Right kidney (tissue), 1 donor: ENCODE measurements at regions not wholly inside any gene's neighbourhood (a gene's known extent, or its start where the extent isn't known, plus 50 kb on each side); places are given as distances from the start of the nearest gene placed in this dataset.
"Not testable (repeated sequence)": the region's sequence is repeated elsewhere in the genome, so short reads cannot be mapped to it uniquely, and the experiment has no call there.

Source experiments
- DNase-seq: peaks from one replicate; pipeline ENCODE4 v3.0.0-alpha.2; 2016

DNA sequence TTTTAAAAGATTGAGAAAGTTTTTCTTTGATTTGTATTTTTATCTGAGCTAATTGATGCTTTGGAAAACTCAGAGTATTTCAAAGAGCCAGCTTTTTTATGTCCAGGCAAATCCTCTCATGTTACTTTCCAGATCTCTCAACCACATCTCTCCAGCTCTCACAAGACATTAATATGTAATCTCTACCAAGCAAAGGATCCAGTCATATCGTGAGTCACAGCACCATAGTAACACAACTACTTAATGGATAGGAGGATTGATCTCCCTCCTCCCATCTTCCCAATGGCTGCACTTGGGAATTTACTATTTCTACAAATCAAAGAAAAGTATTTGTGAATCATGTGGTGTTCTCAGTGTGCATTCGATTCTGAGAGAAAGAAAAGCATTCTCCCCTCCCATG lies 63.3 kb downstream of the POU4F1 start:
- DNase-seq = no peak

DNA sequence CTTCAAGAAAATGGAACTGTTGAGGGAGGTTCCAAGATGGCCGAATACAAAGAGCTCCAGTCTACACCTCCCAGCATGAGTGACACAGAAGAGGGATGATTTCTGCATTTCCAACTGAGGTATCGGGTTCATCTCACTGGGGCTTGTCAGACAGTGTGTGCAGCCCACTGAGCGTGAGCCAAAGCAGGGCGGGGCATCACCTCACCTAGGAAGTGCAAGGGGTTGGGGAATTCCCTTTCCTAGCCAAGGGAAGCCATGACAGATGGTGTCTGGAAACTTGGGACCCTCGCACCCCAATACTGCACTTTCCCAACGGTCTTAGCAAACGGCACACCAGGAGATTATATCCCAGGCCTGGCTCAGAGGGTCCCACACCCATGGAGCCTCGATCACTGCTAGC lies 77.3 kb downstream of the POU4F1 start:
- not testable (repeated sequence) for DNase-seq

DNA sequence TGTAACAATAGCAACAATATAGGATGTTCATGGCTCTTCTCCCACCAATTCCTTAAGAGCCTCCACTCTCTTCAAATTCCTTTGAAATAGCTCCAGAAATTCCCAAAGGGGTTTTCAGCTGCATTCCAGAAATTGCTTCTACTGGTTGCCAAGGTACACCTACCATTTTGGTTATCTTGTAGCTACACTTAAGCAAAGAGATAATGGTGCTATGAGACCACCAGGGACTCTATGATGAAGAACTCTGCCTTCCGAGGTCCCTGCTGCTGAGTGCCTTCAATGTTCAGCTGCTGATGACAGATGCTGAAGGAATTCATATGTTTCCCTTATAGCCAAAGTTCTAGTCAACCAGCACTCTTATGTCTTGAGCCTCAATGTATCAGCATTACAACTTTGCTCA lies 78.4 kb downstream of the POU4F1 start:
- no peak for DNase-seq

DNA sequence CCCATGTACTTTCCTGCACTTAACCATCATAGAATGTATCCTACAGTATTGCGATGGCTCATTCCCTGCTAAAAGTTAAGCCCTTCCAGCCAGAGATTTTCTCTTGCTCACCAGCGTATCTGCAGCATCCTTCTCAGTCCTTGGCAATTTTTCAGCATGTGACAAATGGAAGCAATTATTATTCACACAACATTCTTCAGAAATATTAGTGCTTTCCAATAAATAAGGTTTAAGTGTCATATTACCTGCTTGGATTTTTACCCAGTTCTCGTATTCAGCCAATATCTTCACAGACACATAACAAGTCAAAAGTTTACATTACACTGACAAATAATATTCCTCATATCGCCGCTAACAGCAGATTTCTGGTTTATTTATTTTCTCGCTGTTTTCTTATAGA lies 82.3 kb downstream of the POU4F1 start:
- DNase-seq = no peak

DNA sequence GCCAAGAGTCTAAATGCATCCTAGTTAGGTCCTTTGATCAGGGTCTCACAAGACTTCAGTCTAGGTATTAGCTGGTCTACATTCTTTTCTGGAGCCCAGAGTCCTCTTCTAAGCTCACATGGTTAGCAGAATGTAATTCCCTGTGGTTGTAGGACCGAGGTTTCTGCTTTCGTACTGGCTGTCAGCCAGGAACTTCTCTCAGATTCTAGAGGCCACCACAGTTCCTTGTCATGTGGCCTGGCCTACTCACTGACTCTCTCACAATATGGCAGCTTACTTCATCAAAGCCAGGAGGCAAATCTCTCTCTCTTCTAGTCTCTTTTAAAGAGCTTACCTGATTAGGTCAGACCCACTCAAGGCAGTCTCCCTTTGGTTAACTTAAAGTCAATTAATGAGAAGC lies 82.9 kb downstream of the POU4F1 start:
- no peak for DNase-seq

DNA sequence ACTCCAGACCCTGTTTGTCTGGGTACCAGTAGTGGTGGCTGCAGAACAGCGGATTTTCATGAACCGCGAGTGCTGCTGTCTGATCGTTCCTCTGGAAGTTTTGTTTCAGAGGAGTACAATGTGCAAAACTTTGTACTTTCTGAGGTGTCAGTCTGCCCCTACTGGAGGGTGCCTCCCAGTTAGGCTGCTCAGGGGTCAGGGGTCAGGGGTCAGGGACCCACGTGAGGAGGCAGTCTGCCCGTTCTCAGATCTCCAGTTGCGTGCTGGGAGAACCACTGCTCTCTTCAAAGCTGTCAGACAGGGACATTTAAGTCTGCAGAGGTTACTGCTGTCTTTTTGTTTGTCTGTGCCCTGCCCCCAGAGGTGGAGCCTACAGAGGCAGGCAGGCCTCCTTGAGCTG lies 84.9 kb downstream of the POU4F1 start:
- not testable (repeated sequence) for DNase-seq

DNA sequence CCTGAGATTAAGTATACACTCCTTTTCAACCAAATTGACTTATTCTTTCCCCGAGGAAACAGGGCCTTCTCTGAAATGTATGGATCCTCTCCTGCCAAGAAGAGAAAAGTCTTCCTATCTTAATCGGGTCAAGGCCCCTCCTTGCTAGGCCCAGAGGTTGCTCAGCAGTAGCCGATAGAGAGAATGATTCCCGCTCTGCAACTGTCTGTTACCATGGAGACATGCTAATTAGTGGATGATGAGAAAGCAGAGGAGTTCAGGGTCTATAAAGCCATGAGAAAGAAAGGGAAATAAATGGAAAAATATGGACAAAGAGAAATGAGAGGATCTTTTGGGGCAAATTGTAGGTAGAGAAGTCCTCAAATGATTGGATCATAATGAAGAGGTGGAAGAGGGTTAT lies 103.5 kb downstream of the POU4F1 start:
- DNase-seq = no peak

DNA sequence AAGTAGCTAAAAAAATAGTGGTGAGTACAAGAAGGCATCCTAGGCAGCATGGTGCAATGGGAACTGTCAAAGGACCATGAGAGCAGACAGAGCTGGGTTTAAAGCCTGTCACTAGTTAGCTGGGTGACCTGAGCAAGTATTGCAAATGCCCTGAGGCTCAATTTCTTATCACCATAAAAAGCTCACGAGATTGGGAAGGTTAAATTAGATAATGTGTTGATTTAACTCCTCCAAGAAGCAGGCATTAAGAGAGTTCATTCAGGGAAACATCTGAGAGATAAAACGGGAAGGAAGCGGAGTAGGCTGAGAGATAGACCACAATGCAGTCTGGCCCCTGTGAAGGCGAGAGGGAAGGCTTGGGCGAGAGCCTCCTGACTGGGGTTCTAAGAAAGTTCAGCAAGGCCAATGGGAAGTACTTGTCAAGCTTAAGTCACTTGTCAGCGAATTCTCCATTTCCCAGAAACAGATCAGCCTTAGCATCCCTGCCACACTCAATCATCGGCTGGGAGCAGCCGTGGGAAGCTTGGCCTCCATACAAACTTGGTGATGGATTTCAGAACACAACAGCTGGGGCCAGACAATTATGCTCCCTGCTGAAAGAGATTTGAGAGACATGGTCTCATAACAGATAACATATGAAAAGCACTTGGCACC lies 105.5 kb downstream of the POU4F1 start:
- no peak for DNase-seq

DNA sequence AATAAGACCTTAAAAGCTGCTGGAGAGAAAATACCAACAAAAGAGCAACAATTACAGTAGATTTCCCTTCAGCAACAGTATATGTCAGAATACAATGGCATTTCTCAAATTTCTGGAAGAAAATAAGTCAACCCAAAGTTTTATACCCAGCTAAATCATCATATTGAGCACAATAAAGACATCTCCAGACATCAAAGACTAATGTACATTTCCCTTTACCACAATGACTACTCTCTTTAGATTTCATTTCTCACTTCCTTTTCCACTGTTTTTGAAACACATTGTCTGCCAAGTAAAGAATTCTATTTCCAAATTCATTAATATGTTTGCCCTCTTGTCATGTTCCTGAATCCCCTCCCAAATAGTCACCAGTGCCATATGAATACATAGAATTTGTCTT lies 111.4 kb downstream of the POU4F1 start:
- DNase-seq = no peak

DNA sequence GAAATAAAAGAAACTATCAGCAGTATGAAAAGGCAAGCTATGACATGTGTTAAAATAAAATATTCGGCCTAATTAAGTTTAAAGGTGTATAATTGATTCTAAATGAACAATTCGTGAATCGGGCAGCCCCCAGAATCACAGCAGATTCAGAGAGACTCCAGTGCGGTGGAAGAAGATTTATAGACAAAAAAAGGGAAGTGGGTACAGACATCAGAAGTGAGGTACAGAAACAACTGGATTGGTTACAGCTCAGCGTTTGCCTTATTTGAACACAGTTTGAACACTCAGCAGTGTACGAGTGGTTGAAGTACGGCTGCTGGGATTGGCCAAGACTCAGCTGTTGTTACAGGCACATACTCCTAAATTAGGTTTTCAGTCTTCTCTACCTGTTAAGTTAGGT lies 113.1 kb downstream of the POU4F1 start:
- DNase-seq = not testable (repeated sequence)

DNA sequence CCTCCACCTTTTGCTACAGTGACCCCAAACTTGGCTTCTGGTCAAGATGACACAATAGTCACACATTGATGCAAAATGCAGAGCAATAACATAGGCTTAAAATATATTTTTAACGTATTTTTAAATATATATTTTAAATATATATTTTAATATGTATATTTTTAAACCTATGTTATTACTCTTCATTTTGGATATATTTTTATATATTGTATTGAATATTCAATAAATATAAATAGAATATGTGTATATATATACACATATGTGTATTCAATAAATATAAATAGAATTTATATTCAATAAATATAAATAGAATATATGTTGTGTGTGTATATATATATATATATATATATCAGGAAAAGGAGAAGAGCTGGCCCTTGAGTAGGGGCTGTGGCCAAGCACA lies 115.6 kb downstream of the POU4F1 start:
- DNase-seq = no peak

DNA sequence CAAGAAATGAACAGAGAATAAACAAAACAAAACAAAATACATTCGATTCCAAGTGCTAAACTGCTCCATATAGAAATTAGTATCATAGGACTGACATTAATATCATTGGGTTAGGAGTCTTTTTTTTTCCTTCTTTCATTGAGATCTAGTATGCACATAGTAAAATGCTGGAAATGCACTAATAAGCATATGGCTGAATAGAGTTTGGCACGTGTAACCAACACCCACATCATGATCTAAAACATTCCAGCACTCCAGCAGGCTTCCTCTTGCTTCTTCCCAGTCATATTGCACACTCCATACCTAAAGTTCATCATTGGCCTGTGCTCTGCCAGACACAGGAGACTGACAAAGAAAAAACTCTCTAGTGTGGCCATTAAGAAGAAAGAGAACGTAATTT lies 117.5 kb downstream of the POU4F1 start:
- no peak for DNase-seq

DNA sequence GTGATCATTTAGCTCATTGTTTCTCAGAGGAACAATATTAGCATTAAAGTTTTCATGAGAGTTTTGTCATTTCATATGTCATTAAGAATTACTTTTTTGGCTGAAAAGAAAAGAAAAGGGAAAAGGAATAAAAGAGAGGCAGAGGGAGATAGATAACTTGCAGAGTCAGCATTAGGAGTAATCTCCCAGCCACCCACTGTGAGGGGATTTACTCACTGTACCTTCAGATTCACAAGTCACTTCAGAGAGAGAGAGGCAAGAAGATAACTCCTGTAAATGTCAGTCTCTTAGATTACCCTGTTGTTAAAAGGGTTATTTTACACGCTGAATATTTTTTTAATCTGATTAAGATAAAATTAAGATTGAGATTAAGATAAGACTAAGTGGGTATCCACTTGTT lies 125.2 kb downstream of the POU4F1 start:
- DNase-seq = no peak

DNA sequence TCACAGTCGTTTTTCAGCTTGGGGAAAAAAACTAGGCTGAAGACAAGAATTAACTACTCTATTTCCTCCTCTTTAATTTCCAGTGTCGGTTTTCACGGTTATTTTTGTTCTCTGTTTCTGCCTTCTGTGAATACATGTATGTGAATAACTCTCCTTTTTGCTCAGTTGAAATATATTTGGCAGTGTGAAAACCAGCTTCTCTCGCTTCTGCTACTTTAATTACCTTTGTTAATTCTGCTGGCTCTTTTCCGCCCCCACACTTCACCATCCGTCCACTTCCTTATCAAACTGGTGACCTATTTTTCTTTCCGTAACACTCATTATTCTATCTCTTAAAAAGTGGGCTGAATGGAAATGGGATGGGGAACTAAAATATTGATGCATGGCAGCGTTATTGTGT lies 126.4 kb downstream of the POU4F1 start:
- no peak for DNase-seq

DNA sequence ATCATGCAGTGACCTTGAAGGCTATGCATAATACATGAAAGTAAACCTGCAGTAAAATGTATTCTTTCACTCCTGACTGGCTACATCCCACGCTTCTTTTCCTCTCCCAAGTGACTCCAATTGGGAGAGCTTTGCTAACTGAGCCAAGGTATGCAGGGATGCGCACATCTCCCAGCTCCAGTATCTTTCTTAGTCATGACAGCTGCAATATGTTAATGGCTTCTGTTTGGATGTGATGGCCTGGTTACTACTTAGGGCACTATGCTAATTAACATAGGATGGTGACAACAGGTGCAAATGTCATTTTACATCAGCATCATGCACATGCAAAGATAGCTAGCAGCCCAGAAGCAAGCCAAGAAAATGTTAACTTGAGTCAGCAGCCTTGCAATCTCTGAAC lies 134.7 kb downstream of the POU4F1 start:
- DNase-seq = no peak

DNA sequence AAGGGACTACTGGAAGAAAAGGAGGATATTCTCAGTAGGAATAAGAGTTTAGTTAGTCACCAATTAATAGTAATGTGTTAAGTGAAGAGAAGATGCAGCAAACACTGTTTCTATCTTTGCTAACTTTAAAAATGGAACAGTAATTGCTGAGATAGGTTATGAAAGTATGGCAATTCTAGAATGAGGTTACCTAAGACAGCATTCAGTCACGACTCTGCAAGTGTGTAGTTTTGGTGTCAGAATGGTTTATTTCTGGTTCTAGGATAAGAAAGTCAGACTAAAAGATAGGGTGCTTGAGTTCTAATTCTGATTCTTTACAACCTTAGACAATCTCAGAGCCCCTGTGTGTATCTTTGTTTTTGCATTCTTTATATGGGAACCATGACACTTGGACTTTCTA lies 138.1 kb downstream of the POU4F1 start:
- no peak for DNase-seq

DNA sequence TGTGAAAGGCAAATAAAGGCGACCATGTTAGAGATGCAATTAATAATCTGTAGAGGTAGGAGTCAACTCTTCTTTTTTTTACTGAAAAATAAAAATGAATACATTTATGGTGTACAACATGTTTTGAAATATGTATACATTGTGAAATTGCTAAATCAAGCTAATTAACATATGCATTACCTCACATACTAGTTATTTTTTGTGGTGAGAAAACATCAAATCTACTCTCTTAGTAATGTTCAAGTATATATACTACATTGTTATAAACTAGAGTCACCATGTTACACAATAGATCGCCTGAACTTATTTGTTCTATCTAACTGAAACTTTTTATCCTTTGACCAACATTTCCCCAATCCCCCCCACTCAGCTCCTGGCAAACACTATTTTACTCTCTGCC lies 143.2 kb downstream of the POU4F1 start:
- no peak for DNase-seq

DNA sequence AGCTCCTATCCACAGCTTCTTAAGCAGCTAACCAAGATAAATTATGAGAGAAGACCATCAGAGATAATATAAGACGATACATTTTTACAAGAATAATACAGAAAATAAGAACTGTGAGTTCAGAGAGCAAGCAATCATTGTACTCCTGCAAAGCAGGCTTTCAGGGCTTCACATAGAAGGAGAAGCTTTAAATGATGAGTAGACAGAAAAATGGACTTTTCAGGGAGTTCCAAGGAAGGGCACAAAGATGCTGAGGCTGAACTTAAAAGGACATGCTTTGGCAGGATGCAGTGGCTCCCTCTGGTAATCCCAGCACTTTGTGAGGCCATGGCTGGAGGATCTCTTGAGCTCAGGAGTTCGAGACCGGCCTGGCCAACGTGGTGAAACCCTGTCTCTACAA lies 159.5 kb downstream of the POU4F1 start:
- DNase-seq = no peak

DNA sequence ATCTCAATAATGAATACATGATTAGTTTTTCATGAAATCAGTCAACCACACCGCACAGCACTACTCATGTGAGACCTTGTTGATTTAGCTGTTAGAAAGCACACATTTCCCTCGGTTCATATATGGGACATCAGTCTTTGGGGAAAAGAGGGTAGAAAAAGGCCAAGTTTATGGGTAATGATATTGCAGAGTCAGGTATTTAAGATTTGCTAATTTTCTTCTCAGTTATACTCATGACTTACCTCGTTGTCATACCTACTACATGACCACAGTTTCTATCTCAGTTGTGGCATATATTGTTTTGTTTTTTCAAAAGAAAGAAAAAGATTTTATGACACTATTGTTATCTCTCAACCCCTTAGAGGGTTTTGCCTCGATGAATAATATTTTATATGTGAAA lies 165.6 kb downstream of the POU4F1 start:
- no peak for DNase-seq

DNA sequence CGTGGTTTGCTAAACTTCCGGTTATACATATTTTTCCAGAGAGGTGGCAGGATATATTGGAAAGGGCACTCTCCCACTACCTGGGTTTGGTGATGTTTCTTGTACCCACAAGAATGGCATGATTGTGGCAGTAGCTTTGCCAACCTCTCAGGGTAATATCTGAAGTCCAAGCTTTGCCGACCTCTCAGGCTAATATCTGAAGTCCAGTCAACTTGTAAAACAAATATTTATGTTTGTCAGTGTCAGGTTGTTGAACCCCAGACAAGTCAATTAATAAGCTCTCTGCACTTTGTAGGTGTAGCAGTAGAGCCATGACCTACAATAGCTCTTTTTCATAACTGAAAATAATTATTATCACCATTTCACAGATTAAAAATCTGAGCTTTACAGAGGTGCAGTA lies 167.0 kb downstream of the POU4F1 start:
- DNase-seq = no peak

DNA sequence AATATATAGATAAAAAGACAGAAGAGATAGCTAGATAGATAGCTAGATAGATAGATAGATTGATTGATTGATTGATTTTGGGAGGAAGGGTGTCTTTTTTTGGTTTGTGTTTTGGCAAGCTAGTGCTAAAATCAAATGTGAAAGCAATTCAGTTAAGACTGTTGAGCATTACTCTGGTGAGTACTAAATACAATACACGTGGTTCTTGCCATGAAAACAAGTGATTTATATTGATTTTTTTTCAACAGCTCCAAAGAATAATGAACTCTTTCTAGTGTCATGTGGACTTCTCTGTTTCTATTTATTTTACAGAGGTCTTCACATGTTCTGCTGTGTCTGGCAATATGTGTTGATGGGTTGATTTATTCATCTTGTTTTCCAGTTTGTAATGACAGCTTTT lies 172.0 kb downstream of the POU4F1 start:
- no peak for DNase-seq

DNA sequence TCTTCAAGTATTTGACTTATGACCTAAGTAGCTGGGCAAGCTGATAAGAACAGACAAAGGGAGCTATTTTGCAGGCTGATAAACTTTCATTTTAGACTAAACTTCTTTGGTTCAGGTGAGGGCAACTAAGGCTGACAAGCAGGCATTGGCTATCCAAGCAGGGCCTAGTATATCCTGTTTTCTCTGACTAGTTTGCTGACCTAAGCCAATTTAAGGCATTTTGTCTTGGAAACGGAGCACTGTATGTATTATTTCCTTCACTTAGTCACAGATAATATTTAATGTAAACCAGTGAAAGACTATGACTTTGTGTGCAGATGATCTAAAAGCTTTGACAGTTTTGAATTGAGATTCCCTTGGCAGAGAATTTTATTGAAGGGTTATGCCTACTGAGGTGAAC lies 172.5 kb downstream of the POU4F1 start:
- no peak for DNase-seq

DNA sequence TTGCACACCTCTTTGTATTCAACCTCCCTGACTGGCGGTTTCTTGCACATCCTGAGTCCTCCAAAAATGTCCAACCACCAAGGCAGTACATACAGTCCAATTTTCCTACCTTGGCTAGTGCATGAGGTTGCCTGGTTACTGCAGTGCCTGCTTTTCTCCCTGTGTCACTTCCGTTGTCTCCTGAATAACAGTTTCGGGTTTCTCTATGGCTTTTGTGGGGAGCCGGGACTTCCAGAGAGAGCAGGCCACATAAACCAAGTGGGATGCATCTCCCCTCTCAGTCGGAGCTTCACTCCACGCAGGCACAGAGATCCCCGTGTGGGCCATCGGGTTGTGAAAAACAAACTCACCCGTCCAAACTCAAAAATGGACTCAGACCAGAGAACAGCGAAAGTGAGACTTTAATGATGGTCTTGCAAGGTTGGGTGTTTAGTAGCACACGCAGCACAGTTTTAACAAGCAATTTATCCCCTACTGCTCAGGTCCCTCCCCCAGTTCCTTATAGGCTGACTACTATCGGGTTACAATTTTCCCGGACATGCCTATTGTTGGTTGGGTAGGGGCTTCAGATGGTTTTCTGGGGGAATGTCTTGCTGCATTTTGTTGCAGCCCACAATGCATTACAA lies 173.1 kb downstream of the POU4F1 start:
- peak; percentile 13 for DNase-seq

DNA sequence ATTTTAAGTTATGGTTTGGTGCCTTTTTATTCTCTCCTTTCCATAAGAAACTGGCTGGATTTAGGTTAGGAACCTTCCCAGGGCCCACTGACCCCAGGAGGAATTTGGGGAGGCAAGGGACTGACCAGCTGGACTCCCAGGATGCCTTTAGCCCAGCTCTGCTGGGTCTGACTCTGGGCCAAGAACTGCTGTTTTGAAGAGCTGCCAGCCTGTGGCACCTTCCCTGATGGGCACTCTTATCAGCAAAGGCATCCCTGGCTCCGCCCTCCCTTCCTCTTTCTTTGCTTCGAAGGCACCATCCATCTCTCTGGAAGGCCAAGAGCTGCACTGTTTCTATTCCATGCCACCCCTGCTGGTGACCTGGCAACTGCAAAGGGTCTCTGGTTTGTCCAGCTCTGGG lies 174.7 kb downstream of the POU4F1 start:
- no peak for DNase-seq

DNA sequence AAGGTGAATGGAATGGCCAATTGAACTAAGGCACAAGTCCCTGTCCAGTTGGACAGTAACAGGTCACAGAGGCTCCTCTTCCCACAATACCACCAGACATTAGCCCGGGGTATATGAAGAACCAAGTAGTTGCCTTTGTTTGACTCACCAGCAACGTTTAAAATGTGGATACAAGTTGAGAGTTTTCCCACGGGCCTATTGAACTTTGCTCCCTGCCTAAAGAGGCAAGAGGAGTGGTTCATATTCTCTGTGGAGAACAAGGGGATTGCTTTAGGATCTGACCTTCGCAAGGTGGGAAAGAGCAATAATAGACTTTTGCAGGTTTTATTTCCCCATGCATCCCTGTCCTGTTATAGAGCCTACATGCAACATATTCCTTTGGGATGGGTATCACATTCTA lies 177.2 kb downstream of the POU4F1 start:
- no peak for DNase-seq
